GM12878 (cell line): ENCODE measurements at regions not wholly inside any gene's neighbourhood (a gene's known extent, or its start where the extent isn't known, plus 50 kb on each side); places are given as distances from the start of the nearest gene placed in this dataset.

Experiments used
- ATAC-seq: fragments of 200-7000 bp; cut with Tn5 transposase; 3 replicates; pipeline ENCODE4 v1.9.1; 2020; ENCODE audit warnings: mild to moderate bottlenecking, moderate library complexity
- BruUV-seq: library from RNA; stranded (reverse); fragments of 400-500 nt; replicated peaks from 2 replicates; lab custom pipeline; 2021; lab: Mats Ljungman, UMichigan
- CTCF ChIA-PET: fragments of 300-600 bp; sonication (Branson Sonifier 250); formaldehyde crosslinking; extraction: SDS; loops from one replicate; lab custom pipeline; 2021; ENCODE audit warnings: inconsistent platforms; lab: Yijun Ruan, JAX
- POLR2A ChIA-PET: fragments of 350-600 bp; formaldehyde crosslinking; extraction: SDS; loops from one replicate; lab custom pipeline; 2021; ENCODE audit warnings: inconsistent platforms; lab: Charles Lee
- RAD21 ChIA-PET: fragments of 300-600 bp; sonication (Branson Sonifier 250); formaldehyde crosslinking; loops from one replicate; lab custom pipeline; 2023; ENCODE audit warnings: antibody characterized with exemption; ENCODE audit not compliant: unreplicated experiment; lab: Charles Lee
- SMC1A ChIA-PET: fragments of 300-600 bp; sonication (Branson Sonifier 250); formaldehyde crosslinking; loops from one replicate; lab custom pipeline; 2023; ENCODE audit not compliant: unreplicated experiment, uncharacterized antibody; lab: Charles Lee
- DNase-seq: peaks from one replicate; pipeline ENCODE4 v3.0.0-alpha.2; 2011; ENCODE audit warnings: low read depth, low spot score
- FAIRE-seq: peaks from 3 replicates; lab custom pipeline; 2011; peaks lifted over from hg19 to GRCh38; lab: Jason Lieb, UNC
- H2AFZ ChIP-seq: 2 replicates; pipeline ENCODE4 v1.6.0; 2011; ENCODE audit warnings: low read depth, low read length, control low read depth; ENCODE audit not compliant: control insufficient read depth
- H3K27ac ChIP-seq: 2 replicates; pipeline ENCODE4 v1.5.1; 2011; ENCODE audit warnings: control low read depth; ENCODE audit not compliant: control insufficient read depth, insufficient read depth
- H3K27me3 ChIP-seq, 2 experiments: replicated peaks in 1 of 2; 2 replicates each; pipeline versions ENCODE4 v1.6.0 to v1.6.1; 2011; ENCODE audit warnings: low read length in 1 of 2; ENCODE audit not compliant: control insufficient read depth in 2 of 2, insufficient read depth in 2 of 2
- H3K36me3 ChIP-seq, 2 experiments: 2 replicates each; pipeline ENCODE4 v1.5.1; 2011; ENCODE audit warnings: low read length in 1 of 2; ENCODE audit not compliant: control insufficient read depth in 2 of 2, insufficient read depth in 2 of 2
- H3K4me1 ChIP-seq: 2 replicates; pipeline ENCODE4 v1.6.1; 2011; ENCODE audit warnings: mild to moderate bottlenecking, low read length, moderate library complexity, mixed read lengths; ENCODE audit not compliant: control insufficient read depth, insufficient read depth
- H3K4me2 ChIP-seq: 2 replicates; pipeline ENCODE4 v1.6.0; 2011; ENCODE audit warnings: control low read depth; ENCODE audit not compliant: control insufficient read depth, insufficient read depth
- H3K4me3 ChIP-seq: fragments of 200-600 bp; sonication (generic); 2 replicates; pipeline ENCODE4 v1.5.1; 2016
- H3K79me2 ChIP-seq: 2 replicates; pipeline ENCODE4 v1.6.0; 2011; ENCODE audit warnings: low read length; ENCODE audit not compliant: control insufficient read depth, insufficient read depth
- H3K9ac ChIP-seq: 2 replicates; pipeline ENCODE4 v1.8.0; 2011; ENCODE audit warnings: low read length, control low read depth, mixed read lengths; ENCODE audit not compliant: control insufficient read depth, insufficient read depth
- H3K9me3 ChIP-seq: replicated peaks from 3 replicates; pipeline ENCODE4 v1.5.1; 2011; ENCODE audit warnings: mild to moderate bottlenecking, low read length; ENCODE audit not compliant: control insufficient read depth, insufficient read depth
- H4K20me1 ChIP-seq: 2 replicates; pipeline ENCODE4 v1.6.0; 2011; ENCODE audit not compliant: control insufficient read depth, insufficient read depth
- CHD4 ChIP-seq: fragments of 200-600 bp; sonication (generic); IDR thresholded peaks from 2 replicates; pipeline ENCODE4 v1.6.1; 2016; ENCODE audit warnings: mild to moderate bottlenecking
- EZH2 ChIP-seq: IDR thresholded peaks from 2 replicates; pipeline ENCODE4 v1.6.1; 2012; ENCODE audit warnings: low read depth, mild to moderate bottlenecking, control low read depth, inconsistent platforms, low read length, borderline replicate concordance; ENCODE audit not compliant: control insufficient read depth
- FOXM1 ChIP-seq: IDR thresholded peaks from 2 replicates; pipeline ENCODE4 v1.6.1; 2012; ENCODE audit warnings: low read depth, mild to moderate bottlenecking, inconsistent platforms, low read length, moderate library complexity
- HCFC1 ChIP-seq: fragments of 150-350 bp; IDR thresholded peaks from 2 replicates; pipeline ENCODE4 v1.6.1; 2014; ENCODE audit warnings: low read length
- HDGF ChIP-seq: fragments of 450-650 bp; IDR thresholded peaks from 2 replicates; pipeline ENCODE4 v1.6.1; 2016; ENCODE audit warnings: antibody characterized with exemption
- HSF1 ChIP-seq: fragments of 150-350 bp; IDR thresholded peaks from 2 replicates; pipeline ENCODE4 v1.6.1; 2014; ENCODE audit warnings: mild to moderate bottlenecking, low read depth, low read length
- JUND ChIP-seq: IDR thresholded peaks from 2 replicates; pipeline ENCODE4 v1.6.1; 2012; ENCODE audit warnings: low read depth, mild to moderate bottlenecking, low read length, improper control_type of control experiment, moderate library complexity
- KAT2A ChIP-seq: conservative IDR thresholded peaks from 2 replicates; pipeline ENCODE4 v1.6.1; 2011; ENCODE audit warnings: low read depth, low read length; ENCODE audit not compliant: control insufficient read depth
- MEF2B ChIP-seq: fragments of 450-650 bp; IDR thresholded peaks from 2 replicates; pipeline ENCODE4 v1.6.1; 2018; ENCODE audit warnings: mild to moderate bottlenecking, moderate library complexity; ENCODE audit not compliant: partially characterized antibody, poor library complexity, severe bottlenecking
- MLLT1 ChIP-seq: fragments of 450-650 bp; IDR thresholded peaks from 2 replicates; pipeline ENCODE4 v1.6.1; 2016; ENCODE audit warnings: mild to moderate bottlenecking
- PML ChIP-seq: IDR thresholded peaks from 2 replicates; pipeline ENCODE4 v1.6.1; 2012; ENCODE audit warnings: low read length, inconsistent platforms
- RAD21 ChIP-seq: IDR thresholded peaks from 2 replicates; pipeline ENCODE4 v1.6.1; 2011; ENCODE audit warnings: mild to moderate bottlenecking, low read depth, low read length, moderate library complexity; ENCODE audit not compliant: insufficient read depth
- RELA ChIP-seq: fragments of 450-650 bp; IDR thresholded peaks from 2 replicates; pipeline ENCODE4 v1.8.0; 2014; ENCODE audit warnings: borderline replicate concordance; ENCODE audit not compliant: partially characterized antibody
- RFX5 ChIP-seq: IDR thresholded peaks from 2 replicates; pipeline ENCODE4 v1.6.1; 2011; ENCODE audit warnings: low read depth, low read length, improper control_type of control experiment
- SMAD5 ChIP-seq: IDR thresholded peaks from 2 replicates; pipeline ENCODE4 v1.6.1; 2016; ENCODE audit warnings: antibody characterized with exemption, low read depth
- SPI1 ChIP-seq: IDR thresholded peaks from 2 replicates; pipeline ENCODE4 v1.6.1; 2011; ENCODE audit warnings: low read depth, mild to moderate bottlenecking, low read length, moderate library complexity, borderline replicate concordance; ENCODE audit not compliant: insufficient read depth
- TCF7 ChIP-seq: IDR thresholded peaks from 2 replicates; pipeline ENCODE4 v1.6.1; 2014; ENCODE audit warnings: antibody characterized with exemption, borderline replicate concordance
- ZNF274 ChIP-seq: IDR thresholded peaks from one replicate; pipeline ENCODE4 v1.8.0; 2011; ENCODE audit not compliant: insufficient read length, insufficient read depth
- WGBS: methylation state at CpG from one replicate; pipeline ENCODE4 v1.1.6; 2016; ENCODE audit warnings: low lambda C conversion rate; ENCODE audit not compliant: insufficient replicate concordance, insufficient coverage; ENCODE audit errors: missing lambda C conversion rate; 5-methylcytosine and 5-hydroxymethylcytosine counted together
- in situ Hi-C: fragments of 300-500 bp; cut with MboI; formaldehyde crosslinking; loops from 9 replicates; pipeline ENCODE4 v1.14.3; 2018; ENCODE audit warnings: mixed read lengths
- intact Hi-C: fragments of 100-400 bp; cut with micrococcal nuclease; formaldehyde crosslinking; loops from one replicate; pipeline ENCODE4 v1.14.2; 2022; ENCODE audit not compliant: unreplicated experiment

DNA sequence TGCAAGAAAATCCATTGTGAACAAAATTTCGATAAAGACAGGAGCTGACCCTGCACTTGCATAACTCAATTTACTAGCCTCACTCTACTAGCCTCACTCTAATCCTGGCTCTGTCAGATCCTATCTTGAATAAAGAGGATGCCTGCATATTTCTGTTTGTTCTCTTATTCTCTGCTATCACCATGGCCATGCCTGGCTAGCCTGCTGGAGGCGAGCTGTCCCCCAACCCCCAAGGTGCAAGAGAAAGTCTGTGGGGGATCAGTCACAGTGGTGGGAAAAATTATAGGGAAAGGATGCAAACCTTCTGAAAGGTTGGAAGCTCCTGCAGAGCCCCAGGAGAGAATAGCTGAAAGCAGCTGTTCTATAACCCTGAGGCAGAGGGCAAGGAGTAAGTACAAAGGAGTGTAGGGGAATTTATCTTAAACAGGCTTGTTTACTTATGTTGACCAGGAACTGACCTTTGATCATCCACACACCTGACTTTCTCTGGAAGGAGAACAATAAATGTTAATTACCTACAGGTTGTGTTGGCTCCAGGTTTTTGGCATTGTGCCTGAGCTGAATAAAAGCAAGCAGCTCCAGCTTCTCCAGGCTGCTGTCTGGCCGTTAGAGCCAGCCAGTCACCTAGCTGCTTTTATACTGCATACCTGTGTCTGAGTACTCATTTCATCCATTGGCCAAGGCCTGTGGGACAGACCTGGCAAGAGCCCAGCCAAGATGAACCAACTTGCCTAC lies 137.7 kb upstream of the RASGRP1 start (continued):
- no peak for TF ChIP-seq SPI1
- no peak for TF ChIP-seq SMAD5
- no peak for TF ChIP-seq TCF7
- no peak for TF ChIP-seq MEF2B
- TF ChIP-seq PML, result no peak

DNA sequence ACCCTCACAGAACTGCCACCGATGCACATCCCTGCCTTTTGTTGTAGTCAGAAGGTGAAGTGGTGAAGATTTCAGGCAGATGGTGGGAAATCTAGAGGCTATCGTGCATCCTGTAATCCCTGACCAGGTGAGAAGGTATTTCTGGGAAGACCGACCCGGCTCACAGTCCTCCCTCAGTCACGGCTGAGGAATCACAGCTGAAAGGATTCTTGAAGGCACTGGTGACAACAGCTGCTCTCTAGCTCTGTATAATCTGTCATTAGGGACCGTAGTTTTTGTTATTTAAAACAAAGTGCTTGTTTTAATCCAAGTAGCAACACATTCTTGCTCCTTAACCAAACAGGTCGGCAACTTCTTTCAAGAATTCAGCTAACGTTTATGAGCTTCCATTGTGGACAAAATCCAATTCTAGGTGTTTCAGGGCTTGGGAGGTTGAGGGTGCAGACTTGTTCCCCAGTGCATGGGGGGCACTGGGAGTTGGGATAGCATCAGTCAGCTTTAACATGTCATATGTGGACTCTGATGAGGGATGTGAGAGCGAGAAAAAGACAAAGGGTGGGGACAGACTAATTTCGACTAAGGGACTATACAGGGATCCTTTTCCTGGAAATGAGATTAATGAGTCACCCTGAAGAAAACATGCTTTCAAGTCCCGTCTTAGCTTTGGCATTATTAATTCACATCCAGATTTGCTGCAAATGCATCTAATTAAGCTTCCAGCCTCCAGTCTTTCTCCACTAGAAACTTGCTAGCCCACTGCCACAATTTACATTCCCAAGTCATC lies 141.0 kb upstream of the RASGRP1 start:
- Histone ChIP-seq H3K27me3 (no peaks in the 10 kb centered on the region), H3K9ac (no peak overlapping the region), H3K9me3 (no peaks in the 10 kb centered on the region), H3K79me2 (no peaks in the 10 kb centered on the region), H2AFZ (no peak overlapping the region), H3K4me2 (no peak overlapping the region), H3K27ac (no peak overlapping the region), H3K4me1 (no peaks in the 10 kb centered on the region), H3K36me3 (no peaks in the 10 kb centered on the region), H3K4me3 (no peak overlapping the region), H4K20me1 (no peaks in the 10 kb centered on the region)
- SMC1A ChIA-PET, result interaction anchor here (0.9 to 11.9 kb wide), 11 partner anchors 10 to 451 kb away, joined by 3 to 138 read pairs (median 4); no protein-coding TSS in a partner anchor
- ATAC-seq, result no peak
- 33% methylated on average over 11 of the region's 11 CpGs for WGBS
- intact Hi-C loops, result loop anchor here (10.0 kb wide), 2 partner anchors 149 to 1049 kb away; no protein-coding TSS in a partner anchor
- DNase-seq, result no peak
- TF ChIP-seq HDGF, result no peak
- no peak for TF ChIP-seq HCFC1
- no peak for TF ChIP-seq RAD21
- no peak for TF ChIP-seq ZNF274
- TF ChIP-seq FOXM1, result no peak
- no peak for TF ChIP-seq EZH2
- no peak for TF ChIP-seq HSF1
- no peak for TF ChIP-seq RELA
- TF ChIP-seq JUND, result no peak
- TF ChIP-seq RFX5, result no peak
- no peak for TF ChIP-seq MLLT1
- no peak for TF ChIP-seq CHD4
- TF ChIP-seq KAT2A, result no peak
- FAIRE-seq, result no peak
- POLR2A ChIA-PET, result no interaction called here
- no TSS peak for BruUV-seq
- CTCF ChIA-PET, result interaction anchor here (1.1 to 15.3 kb wide), 14 partner anchors 8 to 875 kb away, joined by 3 to 386 read pairs (median 8); partner anchors contain the start of genes FAM98B and THBS1
- in situ Hi-C loops, result loop anchor here (5.0 kb wide), 1 partner anchor 877 kb away; the partner anchor contains the start of gene THBS1
- RAD21 ChIA-PET, result interaction anchor here (1.0 to 7.5 kb wide), 7 partner anchors 10 to 1051 kb away, joined by 3 to 52 read pairs (median 5); no protein-coding TSS in a partner anchor
